ENCODE measurements at regions not wholly inside any gene's neighbourhood (a gene's known extent, or its start where the extent isn't known, plus 50 kb on each side); places are given as distances from the start of the nearest gene placed in this dataset.
A peak's percentile ranks its signal among the peaks of the same experiment; 100 is the strongest.
"Not testable (repeated sequence)": the region's sequence is repeated elsewhere in the genome, so short reads cannot be mapped to it uniquely, and the experiment has no call there.

DNA sequence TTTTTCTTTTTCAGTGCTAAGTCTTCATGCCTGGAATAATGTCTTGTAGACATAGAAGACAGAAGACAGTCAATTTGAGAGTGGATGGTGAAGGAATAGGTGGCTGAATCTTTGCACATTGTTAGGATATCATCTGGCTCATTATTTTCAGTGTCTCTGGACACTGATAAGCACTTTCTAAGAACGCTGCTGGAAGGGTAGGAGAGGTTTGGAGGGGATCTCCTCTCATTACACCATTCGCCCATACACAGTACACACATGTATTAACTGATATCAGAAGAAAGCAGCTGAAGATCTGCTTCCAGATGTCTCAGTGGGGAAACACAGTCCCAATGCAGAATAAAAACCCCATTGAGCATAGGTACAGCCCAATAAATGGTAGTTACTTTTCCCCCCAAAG is 461.1 kb upstream of the DCN start:
- no peak for DNase-seq

- DNase-seq: no peak
These were observed 457.4 kb upstream of the DCN start for GRCh38 chr12:91640021-91640420.

DNA sequence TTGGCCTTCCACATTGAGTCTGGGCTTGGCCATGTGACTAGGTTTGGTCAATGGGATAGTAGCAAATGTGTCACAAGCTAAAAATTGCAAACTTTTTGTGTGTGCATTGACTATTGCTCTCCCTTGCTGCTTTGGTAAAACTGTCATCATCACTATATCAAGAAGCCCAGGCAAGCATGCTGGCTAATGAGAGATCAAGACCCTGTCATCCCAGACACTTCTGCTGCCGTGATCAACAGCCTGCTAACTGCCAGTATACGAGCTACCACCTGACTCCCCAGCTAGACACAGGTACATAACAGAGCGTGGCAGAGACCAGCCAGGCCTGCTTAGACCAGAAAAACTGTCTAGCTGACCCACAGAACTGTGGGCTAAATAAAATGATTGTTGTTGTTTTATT is 456.7 kb upstream of the DCN start:
- DNase-seq: peak; percentile 65

DNA sequence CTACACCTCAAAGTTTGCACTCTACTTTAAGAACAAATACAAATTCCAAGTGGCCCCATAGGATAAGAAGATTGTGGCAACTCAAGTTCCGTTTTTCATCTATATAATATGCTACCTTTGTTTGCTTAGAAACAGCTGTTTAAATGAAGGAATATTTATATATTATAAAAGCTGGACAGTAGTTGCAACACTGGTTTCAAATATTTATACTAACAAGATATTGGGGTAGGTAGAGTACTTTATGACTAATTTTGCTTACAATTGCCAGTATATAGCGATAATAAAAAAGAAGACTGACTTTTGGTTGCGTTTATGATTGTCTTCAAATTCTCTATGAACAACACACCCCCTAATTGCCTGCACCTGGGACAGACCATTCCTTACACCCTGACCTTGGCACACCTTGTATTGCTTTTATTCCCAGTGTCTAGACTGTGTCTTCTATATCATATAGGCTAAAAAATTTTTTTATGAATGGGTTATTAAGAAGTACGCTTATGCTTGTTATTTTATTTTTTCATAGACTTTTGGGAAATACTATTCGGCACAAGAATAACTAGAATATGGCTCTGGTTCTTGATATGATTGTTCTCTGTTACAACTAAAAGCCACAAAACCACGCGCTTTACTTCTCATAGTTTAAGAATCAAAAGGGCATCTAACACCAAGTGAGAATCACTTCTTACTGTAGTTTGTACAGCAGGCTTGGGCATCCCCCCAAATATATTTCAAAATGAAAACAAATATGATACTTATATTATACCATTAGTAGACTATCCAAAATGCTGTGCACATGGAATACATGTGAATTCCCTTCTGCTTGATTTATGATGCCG is 455.4 kb upstream of the DCN start:
- no peak for DNase-seq

- no peak for DNase-seq
These were observed 454.1 kb upstream of the DCN start for GRCh38 chr12:91636721-91637120.

DNA sequence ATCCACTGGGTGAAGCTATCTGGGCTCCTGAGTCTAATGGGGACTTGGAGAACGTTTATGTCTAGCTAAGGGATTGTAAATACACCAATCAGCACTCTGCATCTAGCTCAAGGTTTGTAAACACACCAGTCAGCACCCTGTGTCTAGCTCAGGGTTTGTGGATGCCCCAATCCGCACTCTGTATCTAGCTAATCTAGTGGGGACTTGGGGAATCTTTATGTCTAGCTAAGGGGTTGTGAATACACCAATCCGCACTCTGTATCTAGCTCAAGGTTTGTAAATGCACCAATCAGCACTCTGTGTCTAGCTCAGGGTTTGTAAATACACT is 451.7 kb upstream of the DCN start:
- DNase-seq: not testable (repeated sequence)

DNA sequence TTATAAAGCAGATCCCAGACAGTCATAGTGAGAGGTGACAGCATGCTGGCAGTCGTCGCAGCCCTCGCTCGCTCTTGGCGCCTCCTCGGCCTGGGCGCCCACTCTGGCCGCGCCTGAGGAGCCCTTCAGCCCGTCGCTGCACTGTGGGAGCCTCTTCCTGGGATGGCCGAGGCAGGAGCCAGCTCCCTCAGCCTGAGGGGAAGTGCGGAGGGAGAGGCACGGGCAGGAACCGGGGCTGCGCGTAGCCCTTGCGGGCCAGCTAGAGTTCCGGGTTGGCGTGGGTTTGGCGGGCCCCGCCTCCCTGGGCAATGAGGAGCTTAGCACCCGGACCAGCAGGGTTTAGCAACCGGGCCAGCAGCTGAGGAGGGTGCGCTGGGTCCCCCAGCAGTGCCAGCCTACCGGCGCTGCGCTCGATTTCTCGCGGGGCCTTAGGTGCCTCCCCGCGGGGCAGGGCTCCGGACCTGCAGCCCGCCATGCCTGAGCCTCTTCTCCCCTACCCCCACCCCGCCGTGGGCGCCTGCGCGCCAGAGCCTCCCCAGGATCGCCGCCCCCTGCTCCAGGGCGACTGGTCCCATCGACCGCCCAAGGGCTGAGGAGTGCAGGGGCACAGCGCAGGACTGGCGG is 451.2 kb upstream of the DCN start:
- DNase-seq: no peak

DNA sequence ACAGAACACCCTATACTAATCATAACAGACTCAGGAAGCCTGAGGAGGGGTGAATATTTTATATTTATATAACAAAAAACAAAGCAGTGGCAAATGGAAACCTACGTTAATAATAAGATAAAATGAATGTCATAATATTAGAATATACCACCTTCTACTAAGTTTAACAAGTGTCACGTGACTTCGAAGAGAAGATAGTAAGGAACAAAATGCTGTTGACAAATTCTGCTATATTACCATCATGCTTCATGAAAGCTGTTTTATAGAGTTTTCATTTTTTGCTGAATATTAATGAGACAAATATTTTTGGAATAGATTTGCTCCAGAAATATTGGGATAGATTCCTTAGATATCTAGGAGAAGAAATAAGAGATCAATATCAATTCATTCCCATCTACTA is 450.6 kb upstream of the DCN start:
- no peak for DNase-seq

- DNase-seq: no peak
These were observed 449.6 kb upstream of the DCN start for GRCh38 chr12:91632042-91632786.

GRCh38 chr12:91630596-91631293 is 448.1 kb upstream of the DCN start:
- no peak for DNase-seq

DNA sequence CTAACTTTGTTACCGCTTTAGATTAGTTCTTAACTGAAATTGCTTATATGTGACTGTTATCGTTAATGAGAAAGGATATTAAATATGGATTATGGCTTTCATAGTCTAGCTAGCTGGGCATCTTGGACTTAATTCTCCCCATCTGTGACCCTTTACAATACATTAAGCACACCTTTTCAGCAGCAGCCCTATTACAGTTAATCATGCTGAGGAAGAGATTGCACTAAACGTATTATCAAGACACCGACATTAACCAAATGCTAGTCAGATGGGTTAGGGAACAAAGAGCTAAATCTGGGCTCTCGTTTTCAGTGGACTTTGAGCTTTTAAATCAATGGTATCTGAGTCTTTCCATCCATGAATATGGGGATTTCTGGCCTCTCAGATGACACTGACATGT is 447.5 kb upstream of the DCN start:
- no peak for DNase-seq

GRCh38 chr12:91629440-91629839 is 446.8 kb upstream of the DCN start:
- no peak for DNase-seq

- no peak for DNase-seq
These were observed 446.0 kb upstream of the DCN start for GRCh38 chr12:91628656-91629055.

GRCh38 chr12:91627225-91627624 is 444.6 kb upstream of the DCN start:
- DNase-seq: no peak

- DNase-seq: no peak
These were observed 440.4 kb upstream of the DCN start for GRCh38 chr12:91622981-91623380.

DNA sequence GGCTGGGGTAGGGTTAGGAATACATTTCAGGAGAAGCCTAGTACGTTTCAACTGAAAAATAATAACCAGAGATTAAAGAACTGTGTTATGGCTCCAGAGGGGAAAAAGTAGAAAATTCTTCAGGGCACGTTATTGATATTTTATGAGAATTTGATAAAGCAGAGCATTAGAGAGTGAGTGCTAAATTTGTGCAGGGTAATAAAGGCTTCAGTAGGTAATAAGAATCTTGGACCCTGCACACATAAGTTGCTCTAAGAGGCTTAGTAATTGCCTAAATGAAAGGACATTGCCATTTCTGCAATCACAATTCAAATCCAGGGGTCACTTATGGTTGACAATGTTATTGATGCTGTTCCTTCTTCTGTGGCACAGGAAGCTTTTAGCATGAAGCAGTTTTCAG is 439.4 kb upstream of the DCN start:
- no peak for DNase-seq

DNA sequence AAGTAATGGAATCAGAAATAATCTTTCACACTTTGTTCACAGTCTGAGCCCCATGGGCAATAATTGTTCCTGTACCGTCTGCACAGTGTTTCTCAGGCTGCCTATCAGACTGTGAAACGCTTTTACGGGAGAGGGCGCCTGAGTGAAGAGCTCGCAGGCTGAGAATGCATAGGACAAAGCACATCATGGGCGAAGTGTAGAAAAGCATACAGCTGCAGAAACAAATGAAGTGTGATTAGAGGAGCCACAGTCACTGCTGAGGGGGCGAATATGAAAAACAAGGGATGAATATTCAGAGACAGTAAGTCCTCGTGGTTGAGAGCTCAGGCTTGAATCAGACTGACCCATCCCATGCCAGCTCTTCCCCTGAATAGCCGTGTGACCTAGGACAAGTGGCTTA is 438.4 kb upstream of the DCN start:
- peak; percentile 79 for DNase-seq

DNA sequence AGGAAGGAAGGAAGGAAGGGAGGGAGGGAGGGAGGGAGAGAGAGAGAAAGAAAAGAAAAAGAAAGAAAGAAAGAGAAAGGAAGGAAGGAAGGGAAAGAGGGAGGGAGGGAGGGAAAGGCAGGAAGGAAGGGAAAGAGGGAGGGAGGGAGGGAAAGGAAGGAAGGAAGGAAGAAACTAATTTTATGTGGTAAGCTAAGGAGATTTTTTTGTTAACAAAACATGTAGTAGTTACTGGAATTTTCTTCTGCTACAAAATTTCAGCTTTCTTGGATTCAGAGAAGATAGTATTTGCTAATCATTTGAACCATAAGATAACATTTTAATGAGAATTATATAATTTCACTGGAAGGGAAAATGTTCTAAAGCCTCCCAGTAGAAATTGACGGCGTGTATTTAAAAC is 437.8 kb upstream of the DCN start:
- DNase-seq: no peak

GRCh38 chr12:91618281-91618680 is 435.7 kb upstream of the DCN start:
- no peak for DNase-seq

GRCh38 chr12:91617818-91618217 is 435.2 kb upstream of the DCN start:
- no peak for DNase-seq

- DNase-seq: no peak
These were observed 433.8 kb upstream of the DCN start for GRCh38 chr12:91616416-91616815.

DNA sequence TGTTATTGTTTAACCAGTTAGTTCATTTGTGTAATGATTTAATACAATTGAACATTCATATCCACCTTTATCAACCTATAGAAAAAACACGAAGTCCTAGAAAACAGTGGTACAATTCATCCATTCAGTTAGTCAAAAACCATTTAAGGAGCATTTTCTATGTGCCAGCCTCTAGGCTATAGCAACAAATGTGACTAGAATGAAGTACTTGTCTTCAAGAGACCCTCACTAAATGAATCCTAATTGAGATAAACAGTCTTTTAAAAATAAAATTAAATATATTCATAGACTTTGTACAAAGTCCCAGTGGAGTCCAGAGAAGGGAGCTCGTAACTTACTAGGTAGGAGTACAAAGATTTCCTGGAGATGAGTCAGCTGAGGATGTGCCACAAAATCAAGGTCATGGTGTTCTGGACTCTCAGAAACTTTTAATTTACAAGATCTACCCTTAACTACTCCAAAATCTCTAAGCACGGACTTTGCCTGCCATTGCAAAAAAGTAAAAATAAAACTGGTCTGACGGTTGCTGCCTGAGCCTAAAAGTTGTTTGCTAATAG is 430.7 kb upstream of the DCN start:
- no peak for DNase-seq

- no peak for DNase-seq
These were observed 427.9 kb upstream of the DCN start for GRCh38 chr12:91610561-91610960.

Data from retina (tissue), 1 donor.